ENCODE measurements at regions not wholly inside any gene's neighbourhood (a gene's known extent, or its start where the extent isn't known, plus 50 kb on each side); places are given as distances from the start of the nearest gene placed in this dataset.

DNA sequence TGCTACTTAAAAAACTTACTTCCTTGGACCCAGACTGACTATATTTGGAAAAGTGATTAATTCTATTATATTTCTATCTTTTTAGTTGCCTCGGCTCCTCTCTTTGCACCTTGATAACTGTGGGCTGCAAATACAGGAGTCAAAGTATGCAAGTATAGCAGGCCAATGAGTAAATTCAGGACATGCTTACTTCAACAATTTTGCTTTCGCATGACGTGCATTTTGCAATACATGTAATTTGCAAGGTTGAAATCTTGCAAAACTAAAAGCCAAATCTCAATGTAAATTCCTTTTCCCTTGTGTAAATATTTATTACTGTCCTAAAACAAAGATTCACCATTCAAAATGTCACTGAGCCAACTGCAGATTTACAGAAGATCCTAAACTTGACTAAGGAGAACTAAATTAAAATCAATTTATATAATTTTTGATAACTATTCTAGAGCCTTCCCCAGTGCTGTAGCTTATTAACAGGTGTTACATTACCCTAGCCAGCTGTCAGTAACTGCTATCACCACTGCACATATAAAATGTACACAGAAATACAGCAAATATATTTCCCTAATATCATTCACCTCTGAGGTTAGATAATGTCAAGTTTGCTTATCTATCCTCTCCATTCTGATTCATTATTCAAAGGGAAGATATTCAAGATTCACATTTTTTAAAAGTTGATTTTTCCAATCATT is 1069.5 kb downstream of the TRHDE start:
- TF ChIP-seq, protein P1, sequence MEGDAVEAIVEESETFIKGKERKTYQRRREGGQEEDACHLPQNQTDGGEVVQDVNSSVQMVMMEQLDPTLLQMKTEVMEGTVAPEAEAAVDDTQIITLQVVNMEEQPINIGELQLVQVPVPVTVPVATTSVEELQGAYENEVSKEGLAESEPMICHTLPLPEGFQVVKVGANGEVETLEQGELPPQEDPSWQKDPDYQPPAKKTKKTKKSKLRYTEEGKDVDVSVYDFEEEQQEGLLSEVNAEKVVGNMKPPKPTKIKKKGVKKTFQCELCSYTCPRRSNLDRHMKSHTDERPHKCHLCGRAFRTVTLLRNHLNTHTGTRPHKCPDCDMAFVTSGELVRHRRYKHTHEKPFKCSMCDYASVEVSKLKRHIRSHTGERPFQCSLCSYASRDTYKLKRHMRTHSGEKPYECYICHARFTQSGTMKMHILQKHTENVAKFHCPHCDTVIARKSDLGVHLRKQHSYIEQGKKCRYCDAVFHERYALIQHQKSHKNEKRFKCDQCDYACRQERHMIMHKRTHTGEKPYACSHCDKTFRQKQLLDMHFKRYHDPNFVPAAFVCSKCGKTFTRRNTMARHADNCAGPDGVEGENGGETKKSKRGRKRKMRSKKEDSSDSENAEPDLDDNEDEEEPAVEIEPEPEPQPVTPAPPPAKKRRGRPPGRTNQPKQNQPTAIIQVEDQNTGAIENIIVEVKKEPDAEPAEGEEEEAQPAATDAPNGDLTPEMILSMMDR (IDR thresholded peaks at IDR 0.05), result no peak
- no peaks in the 10 kb centered on the region for H3K27me3 Mint-ChIP-seq
- no peaks in the 10 kb centered on the region for H3K4me1 Mint-ChIP-seq
- H3K9me3 Mint-ChIP-seq, result no peaks in the 10 kb centered on the region
- H3K27ac Mint-ChIP-seq, result no peak overlapping the region
- DNase-seq, result no peak
- no peak overlapping the region for H3K4me3 Mint-ChIP-seq
- intact Hi-C loops (cut with micrococcal nuclease), result no loop called here
- CTCF ChIA-PET, result no interaction called here
- POLR2A ChIA-PET, result no interaction called here
- no peaks in the 10 kb centered on the region for H3K36me3 Mint-ChIP-seq (ENCODE audit: low read depth)
- ATAC-seq (ENCODE audit: low read depth), result no peak

DNA sequence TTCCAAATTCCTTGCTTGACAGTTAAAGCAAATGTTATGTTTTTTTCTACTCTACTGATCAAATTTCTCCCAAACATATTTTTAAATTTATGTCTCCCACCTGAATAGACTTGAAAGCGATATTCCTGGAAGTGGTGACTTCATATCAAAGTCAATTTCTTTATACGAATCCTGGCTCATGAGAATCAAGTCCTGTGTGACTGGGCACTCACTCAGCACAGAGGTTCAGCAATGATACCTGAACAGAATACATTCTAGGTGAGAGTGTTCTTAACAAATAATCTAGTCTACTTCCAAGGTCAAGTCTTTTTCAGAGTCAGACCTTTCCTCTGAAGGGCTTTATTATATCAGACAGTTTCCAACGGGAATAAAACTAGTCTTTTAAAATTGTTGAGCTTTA is 1070.6 kb downstream of the TRHDE start:
- Mint-ChIP-seq H3K9me3 (peaks cover 6% of the 10 kb centered on the region), H3K36me3 (ENCODE audit: low read depth) (no peaks in the 10 kb centered on the region), H3K4me3 (no peak overlapping the region), H3K27me3 (no peaks in the 10 kb centered on the region), H3K4me1 (no peaks in the 10 kb centered on the region), H3K27ac (no peak overlapping the region)
- intact Hi-C loops (cut with micrococcal nuclease), result no loop called here
- DNase-seq (no peak), ATAC-seq (ENCODE audit: low read depth) (no peak)
- POLR2A ChIA-PET, result no interaction called here
- TF ChIP-seq, protein P1 (IDR thresholded peaks at IDR 0.05), result no peak
- CTCF ChIA-PET, result no interaction called here

GRCh38 chr12:73352826-73353225 is 1080.7 kb downstream of the TRHDE start:
- H3K4me1 Mint-ChIP-seq, result no peaks in the 10 kb centered on the region
- intact Hi-C loops (cut with micrococcal nuclease), result no loop called here
- peaks cover 4% of the 10 kb centered on the region for H3K9me3 Mint-ChIP-seq
- H3K27ac Mint-ChIP-seq, result no peak overlapping the region
- no peaks in the 10 kb centered on the region for H3K27me3 Mint-ChIP-seq
- no peak for DNase-seq
- no peak for ATAC-seq (ENCODE audit: low read depth)
- TF ChIP-seq, protein P1 (IDR thresholded peaks at IDR 0.05), result no peak
- H3K4me3 Mint-ChIP-seq, result no peak overlapping the region
- CTCF ChIA-PET, result no interaction called here
- POLR2A ChIA-PET, result no interaction called here
- H3K36me3 Mint-ChIP-seq (ENCODE audit: low read depth), result no peaks in the 10 kb centered on the region

GRCh38 chr12:73361156-73361863 is 1089.1 kb downstream of the TRHDE start:
- Mint-ChIP-seq H3K9me3 (peaks cover 3% of the 10 kb centered on the region), H3K27ac (no peak overlapping the region)
- CTCF ChIA-PET, result no interaction called here

DNA sequence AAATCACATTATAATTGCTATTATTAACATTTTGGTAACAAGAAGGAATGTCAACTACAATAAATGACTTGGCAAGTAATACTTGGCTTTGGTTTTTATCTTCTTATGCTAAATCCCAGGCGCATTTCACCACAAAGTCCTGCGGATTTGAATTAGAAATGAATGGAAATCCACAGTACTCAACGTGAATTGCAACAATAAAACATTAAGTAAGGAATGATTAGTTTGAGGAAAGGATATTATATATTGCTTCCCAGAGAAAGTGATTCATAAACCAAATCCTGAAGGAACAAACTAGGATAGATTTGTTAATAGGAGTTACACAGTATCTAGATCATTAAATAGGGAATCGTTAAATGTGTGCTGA is 1089.7 kb downstream of the TRHDE start:
- intact Hi-C loops (cut with micrococcal nuclease), result no loop called here
- H3K4me3 Mint-ChIP-seq, result no peak overlapping the region
- TF ChIP-seq, protein P1 (IDR thresholded peaks at IDR 0.05), result no peak
- DNase-seq (no peak), ATAC-seq (ENCODE audit: low read depth) (no peak)
- ChIA-PET CTCF (no interaction called here), POLR2A (no interaction called here)
- H3K36me3 Mint-ChIP-seq (ENCODE audit: low read depth), result no peaks in the 10 kb centered on the region
- no peaks in the 10 kb centered on the region for H3K27me3 Mint-ChIP-seq
- H3K9me3 Mint-ChIP-seq, result peaks cover 2% of the 10 kb centered on the region
- no peaks in the 10 kb centered on the region for H3K4me1 Mint-ChIP-seq
- H3K27ac Mint-ChIP-seq, result no peak overlapping the region

More at GRCh38 chr12:73361156-73361863, 1089.1 kb downstream of the TRHDE start:
- no peaks in the 10 kb centered on the region for H3K36me3 Mint-ChIP-seq (ENCODE audit: low read depth)
- POLR2A ChIA-PET, result no interaction called here
- intact Hi-C loops (cut with micrococcal nuclease), result no loop called here
- DNase-seq (no peak), ATAC-seq (ENCODE audit: low read depth) (no peak)
- H3K27me3 Mint-ChIP-seq, result no peaks in the 10 kb centered on the region
- TF ChIP-seq, protein P1 (IDR thresholded peaks at IDR 0.05), result no peak
- H3K4me3 Mint-ChIP-seq, result no peak overlapping the region
- H3K4me1 Mint-ChIP-seq, result no peaks in the 10 kb centered on the region

All from activated B cell treated with CpG ODN at 0.5 μM for 24 hours (primary cell).